Islet precursor cell (in vitro differentiated cells): ENCODE measurements at regions not wholly inside any gene's neighbourhood (a gene's known extent, or its start where the extent isn't known, plus 50 kb on each side); places are given as distances from the start of the nearest gene placed in this dataset.
"Not testable (repeated sequence)": the region's sequence is repeated elsewhere in the genome, so short reads cannot be mapped to it uniquely, and the experiment has no call there.

Experiments
- DNase-seq: peaks from one replicate; pipeline ENCODE4 v3.0.0-alpha.2; 2018

GRCh38 chr11:122604621-122605020, 50.9 kb upstream of the UBASH3B start:
- DNase-seq: no peak

DNA sequence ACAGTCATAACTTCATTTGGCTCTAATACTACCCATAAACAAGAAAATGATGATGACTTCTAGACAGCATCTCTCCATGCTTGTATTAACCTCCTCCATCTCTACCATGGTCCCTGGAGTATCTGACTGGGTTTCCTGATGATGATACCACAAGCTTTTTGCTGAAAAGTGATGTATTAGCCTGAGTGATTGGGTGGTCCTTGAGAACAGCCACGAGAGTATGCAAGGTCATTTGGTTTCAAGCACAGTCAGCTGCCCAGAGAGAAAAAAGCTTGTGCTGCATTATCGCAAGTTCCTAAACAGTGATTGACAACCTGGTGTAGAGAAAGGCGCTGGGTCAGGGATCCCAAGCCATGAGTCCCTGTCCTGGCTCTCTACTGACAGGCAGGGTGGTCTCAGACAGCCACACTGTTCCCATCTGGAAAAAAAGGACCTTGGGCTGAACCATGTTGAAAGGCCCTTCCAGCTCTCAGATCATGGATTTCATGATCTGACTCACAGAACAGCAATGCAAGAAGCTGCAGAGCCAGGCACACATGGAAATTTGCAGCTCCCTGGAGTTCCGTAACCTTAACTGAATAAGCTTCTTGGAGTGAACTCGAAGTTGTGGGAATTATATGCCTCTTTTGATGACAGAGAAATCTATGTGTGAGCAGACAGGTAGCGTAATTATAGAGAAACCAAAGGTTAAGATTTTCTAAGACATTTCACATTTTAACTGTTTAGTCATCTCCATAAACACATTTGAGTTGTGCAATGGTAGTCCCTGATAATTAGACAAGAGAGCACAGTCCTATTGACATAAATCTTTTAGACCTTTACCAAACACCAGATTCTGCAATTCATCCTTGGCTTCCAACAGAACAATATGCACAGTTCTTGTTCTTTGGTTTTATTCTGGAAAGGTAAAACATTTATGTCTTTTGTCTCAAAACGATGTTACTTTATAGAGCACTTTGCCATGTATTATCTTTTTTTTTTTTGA, 54.1 kb upstream of the UBASH3B start:
- peak; percentile 86 for DNase-seq

- DNase-seq: no peak
These were observed 55.2 kb upstream of the UBASH3B start for GRCh38 chr11:122600290-122600689.

- no peak for DNase-seq
These were observed 56.1 kb upstream of the UBASH3B start for GRCh38 chr11:122599434-122599833.

DNA sequence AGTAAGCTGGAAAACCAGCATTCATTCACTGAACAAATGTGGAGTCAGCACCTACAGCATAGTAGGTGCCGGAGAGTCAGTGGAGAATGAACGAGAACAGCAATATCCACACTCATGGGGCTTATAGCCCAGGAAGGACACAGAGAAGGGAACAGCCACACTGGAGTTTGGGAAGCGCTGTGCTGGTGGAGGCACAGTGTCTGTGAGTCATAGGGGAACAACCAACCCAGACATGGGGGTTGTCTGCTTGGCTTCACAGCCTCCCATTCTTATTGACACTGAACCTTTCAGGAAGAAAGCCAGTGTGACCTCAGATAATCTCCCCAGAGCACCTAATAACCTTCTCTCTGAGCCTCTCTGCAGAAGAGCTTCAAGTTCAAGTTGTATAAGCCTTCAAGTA, 56.6 kb upstream of the UBASH3B start:
- peak; percentile 68 for DNase-seq

- DNase-seq: no peak
These were observed 58.0 kb upstream of the UBASH3B start for GRCh38 chr11:122597511-122597910.

- no peak for DNase-seq
These were observed 60.4 kb upstream of the UBASH3B start for GRCh38 chr11:122594986-122595645.

GRCh38 chr11:122593473-122594420, 61.8 kb upstream of the UBASH3B start:
- no peak for DNase-seq

- DNase-seq: no peak
These were observed 62.9 kb upstream of the UBASH3B start for GRCh38 chr11:122592641-122593040.

DNA sequence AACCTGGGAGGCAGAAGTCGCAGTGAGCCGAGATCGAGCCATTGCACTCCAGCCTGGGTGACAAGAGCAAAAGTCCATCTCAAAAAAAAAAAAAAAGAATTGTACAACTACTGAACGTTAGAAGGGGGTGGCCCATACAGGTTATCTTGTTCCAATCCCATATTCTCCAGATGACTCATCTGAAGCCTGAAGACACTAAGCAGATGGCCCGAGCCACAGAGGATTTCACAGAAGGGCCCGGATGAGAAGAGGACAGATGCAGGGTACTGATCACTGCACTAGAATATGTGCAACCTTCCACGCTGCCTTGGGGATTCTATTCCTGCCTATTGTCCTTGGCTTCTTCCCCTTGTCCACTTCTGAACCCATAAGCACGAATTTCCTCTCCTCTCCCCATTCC, 70.9 kb upstream of the UBASH3B start:
- peak; percentile 59 for DNase-seq

GRCh38 chr11:122580071-122580470, 75.5 kb upstream of the UBASH3B start:
- peak; percentile 55 for DNase-seq

GRCh38 chr11:122578171-122578825, 77.2 kb upstream of the UBASH3B start:
- no peak for DNase-seq

DNA sequence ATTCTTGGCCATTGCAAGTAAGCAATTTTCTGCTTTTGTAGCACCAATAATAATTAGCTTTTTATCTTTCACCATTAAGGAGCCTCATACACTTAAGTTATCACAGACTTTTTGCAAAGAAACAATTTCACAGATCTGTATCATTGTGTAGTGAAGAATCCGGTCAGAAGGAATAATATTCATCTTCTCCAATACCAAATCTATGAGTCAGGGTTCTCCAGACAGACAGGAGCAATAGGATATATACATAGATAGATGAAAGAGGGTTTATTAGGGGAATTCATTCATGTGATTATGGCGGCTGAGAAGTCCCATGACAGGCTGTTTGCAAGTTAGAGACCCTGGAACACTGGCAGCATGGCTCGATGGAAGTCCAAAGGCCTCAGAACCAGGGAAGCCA, 82.9 kb upstream of the UBASH3B start:
- DNase-seq: no peak

DNA sequence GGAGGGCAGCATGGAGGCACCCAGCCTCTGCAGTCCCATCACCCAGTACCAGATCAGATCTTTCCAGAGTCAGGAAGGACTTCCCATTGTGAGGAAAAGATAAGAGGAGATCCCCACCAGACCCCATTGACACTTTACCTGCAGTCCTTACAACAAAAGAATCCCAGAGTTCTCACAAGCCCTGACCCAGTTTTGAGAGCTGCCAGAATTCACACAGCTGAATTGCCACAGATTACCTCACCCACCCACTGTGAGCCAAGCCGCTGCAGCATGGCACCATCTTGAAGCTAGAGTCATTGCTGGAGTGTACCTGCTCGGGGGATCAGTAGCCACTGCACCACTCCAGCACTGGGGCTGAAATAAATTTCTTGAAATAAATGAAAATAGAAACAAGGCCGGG, 91.8 kb upstream of the UBASH3B start:
- DNase-seq: no peak

GRCh38 chr11:122559734-122560382, 95.7 kb upstream of the UBASH3B start:
- peak; percentile 93 for DNase-seq

GRCh38 chr11:122559218-122559617, 96.3 kb upstream of the UBASH3B start:
- not testable (repeated sequence) for DNase-seq

DNA sequence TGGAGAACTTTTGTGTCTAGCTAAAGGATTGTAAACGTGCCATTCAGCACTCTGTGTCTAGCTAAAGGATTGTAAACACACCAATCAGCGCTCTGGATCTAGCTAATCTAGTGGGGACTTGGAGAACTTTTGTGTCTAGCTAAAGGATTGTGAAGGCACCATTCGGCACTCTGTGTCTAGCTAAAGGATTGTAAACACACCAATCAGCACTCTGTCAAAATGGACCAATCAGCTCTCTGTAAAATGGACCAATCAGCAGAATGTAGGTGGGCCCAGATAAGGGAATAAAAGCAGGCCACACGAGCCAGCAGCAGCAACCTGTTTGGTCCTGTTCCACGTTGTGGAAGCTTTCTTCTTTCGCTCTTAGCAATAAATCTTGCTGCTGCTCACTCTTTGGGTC, 98.4 kb upstream of the UBASH3B start:
- DNase-seq: not testable (repeated sequence)

DNA sequence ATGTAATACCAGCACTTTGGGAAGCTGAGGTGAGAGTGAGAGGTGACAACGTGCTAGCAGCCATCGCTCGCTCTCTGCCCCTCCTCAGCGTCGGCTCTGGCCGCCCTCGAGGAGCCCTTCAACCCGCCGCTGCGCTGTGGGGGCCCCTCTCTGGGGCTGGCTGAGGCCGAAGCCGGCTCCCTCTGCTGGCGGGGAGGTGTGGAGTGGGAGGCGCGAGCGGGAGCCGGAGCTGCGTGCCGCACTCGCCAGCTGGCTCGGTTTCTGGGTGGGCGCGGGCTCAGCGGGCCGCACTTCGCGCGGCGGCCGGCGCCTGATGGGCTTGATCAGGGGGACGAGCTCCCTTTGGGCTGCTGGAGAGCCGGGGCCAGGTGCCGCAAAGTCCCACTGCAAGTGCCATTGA, 98.9 kb upstream of the UBASH3B start:
- peak; percentile 79 for DNase-seq

DNA sequence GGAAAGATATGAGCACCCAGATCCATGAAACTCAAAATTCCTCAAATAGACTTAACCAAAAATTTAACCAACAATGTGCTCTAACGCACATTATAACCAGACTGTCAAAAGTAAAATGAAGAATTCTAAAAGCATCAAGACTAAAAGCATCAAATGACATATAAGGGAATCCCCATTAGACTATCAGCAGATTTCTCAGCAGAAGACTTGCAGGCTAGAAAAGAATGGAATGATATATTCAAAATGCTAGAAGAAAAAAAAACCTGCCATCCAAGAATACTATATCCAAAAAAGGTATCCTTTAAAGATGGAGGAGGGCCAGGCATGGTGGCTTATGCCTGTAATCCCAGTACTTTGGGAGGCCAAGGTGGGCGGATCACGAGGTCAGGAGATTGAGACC, 117.5 kb upstream of the UBASH3B start:
- no peak for DNase-seq

DNA sequence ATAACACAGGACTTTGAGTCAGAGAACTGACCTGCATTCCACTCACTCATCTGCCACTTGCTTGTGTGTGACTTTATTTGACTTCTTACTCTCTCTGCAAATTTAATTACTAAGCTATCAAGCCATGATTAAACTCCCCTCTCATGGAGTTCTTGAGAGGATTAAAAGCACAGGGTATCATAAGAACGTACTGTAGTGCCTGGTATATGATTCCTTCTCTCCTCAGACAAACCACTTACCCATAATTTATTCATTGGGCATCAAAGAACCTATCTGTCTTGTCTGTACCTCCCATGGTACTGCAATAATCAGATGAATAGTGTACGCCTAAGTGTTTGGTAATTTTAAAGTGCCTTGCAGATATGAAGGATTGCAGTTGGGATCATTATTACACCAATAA, 130.6 kb upstream of the UBASH3B start:
- no peak for DNase-seq

- no peak for DNase-seq
These were observed 131.4 kb upstream of the UBASH3B start for GRCh38 chr11:122523846-122524805.
